Esophagus squamous epithelium (tissue), 4 donors: ENCODE measurements at regions not wholly inside any gene's neighbourhood (a gene's known extent, or its start where the extent isn't known, plus 50 kb on each side); places are given as distances from the start of the nearest gene placed in this dataset.

Source experiments
- POLR2A ChIP-seq, 4 donors: fragments of 450-650 bp; IDR thresholded peaks; one replicate each; pipeline ENCODE4 v1.6.1; 2017; ENCODE audit warnings: antibody characterized with exemption in 4 of 4, mild to moderate bottlenecking in 4 of 4, moderate library complexity in 3 of 4
- TF ChIP-seq, protein P1 (sequence below), 6 experiments: fragments of 450-650 bp in 4 of 6; fragments of 200-600 bp in 2 of 6; sonication (generic) in 2 of 6; IDR thresholded peaks; one replicate each; pipeline ENCODE4 v1.5.1; 2016 to 2019; ENCODE audit warnings: antibody characterized with exemption in 6 of 6, mild to moderate bottlenecking in 4 of 6, moderate library complexity in 4 of 6

DNA sequence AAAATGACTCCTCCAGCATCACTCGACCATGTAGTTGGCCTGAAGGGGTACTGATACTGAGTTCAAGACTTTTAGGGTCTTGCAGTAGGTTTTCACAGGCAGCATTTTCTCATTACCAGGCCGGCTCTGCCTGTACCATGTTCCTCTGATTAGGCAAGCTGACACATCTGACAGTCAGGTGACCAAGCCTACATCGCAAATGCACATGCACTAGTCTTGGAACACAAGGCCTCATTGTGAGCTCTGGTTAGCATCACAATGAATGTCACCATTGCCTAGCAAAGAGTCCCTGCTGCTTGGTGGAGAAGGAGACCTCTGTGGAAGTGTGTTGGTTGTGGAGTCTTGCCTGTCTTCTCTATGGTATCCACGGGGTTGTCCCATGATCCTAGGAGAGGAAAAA, 754.1 kb upstream of the TSPY4 start:
- TF ChIP-seq, protein P1, sequence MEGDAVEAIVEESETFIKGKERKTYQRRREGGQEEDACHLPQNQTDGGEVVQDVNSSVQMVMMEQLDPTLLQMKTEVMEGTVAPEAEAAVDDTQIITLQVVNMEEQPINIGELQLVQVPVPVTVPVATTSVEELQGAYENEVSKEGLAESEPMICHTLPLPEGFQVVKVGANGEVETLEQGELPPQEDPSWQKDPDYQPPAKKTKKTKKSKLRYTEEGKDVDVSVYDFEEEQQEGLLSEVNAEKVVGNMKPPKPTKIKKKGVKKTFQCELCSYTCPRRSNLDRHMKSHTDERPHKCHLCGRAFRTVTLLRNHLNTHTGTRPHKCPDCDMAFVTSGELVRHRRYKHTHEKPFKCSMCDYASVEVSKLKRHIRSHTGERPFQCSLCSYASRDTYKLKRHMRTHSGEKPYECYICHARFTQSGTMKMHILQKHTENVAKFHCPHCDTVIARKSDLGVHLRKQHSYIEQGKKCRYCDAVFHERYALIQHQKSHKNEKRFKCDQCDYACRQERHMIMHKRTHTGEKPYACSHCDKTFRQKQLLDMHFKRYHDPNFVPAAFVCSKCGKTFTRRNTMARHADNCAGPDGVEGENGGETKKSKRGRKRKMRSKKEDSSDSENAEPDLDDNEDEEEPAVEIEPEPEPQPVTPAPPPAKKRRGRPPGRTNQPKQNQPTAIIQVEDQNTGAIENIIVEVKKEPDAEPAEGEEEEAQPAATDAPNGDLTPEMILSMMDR (IDR thresholded peaks at IDR 0.05), result no peak
- no peak for TF ChIP-seq POLR2A (IDR thresholded peaks at IDR 0.05)
